Amygdala (tissue), 56 donors: ENCODE measurements at regions not wholly inside any gene's neighbourhood (a gene's known extent, or its start where the extent isn't known, plus 50 kb on each side); places are given as distances from the start of the nearest gene placed in this dataset.

ENCODE experiments used
- DNase-seq, 56 donors: peaks; one replicate each; lab custom pipeline; 2025; lab: John Stamatoyannopoulos, UW

DNA sequence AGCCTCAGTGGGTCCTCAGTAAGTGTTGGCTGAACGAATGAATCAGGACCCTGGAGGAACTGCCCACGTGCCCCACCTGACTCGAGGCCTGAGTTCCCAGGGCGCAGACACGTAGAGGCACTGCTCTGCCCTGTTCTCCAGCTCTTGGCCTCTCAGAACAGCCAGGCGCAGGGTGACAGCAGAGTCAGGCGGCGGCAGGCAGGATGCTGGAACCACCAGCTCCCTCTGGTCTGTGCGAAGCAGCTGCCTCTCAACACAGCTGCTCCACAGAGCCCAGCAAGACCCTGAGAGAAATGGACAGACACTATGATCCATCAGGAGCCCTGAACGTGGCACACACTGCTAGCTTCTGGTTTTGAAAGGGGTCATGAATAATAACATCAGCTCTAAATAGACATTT lies 53.1 kb upstream of the BCO1 start:
- peak in 39 of 56 donors; percentile 3 to 81 (median 43) for DNase-seq

DNA sequence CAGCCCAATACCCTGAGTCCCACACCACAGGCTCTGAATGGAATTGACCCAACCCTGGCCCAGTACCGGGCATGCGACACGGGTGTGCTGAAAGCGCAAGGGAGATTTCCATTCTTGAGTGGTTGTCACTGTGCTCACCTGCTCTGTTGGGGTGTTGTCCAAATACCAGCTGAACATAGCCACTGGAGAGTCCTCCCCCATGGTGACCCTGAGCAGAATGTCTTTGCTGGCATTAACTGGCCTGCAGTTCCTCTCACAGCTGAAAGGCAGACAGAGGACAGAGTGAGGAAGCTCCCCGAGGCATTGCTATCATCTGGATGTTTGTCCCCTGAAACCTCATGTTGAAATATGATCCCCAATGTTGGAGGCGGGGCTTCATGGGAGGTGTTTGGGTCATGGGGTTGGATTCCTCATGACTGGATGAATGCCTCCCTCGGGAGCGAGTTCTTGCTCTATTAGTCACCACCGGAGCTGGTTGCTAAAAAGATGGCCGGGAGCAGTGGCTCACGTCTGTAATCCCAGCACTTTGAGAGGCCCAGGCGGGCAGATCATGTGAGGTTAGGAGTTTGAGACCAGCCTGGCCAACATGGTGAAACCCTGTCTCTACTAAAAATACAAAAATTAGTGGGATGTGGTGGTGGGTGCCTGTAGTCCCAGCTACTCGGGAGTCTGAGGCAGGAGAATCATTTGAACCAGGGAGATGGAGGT lies 57.3 kb upstream of the BCO1 start:
- DNase-seq, result peak in 1 of 56 donors; percentile 2

DNA sequence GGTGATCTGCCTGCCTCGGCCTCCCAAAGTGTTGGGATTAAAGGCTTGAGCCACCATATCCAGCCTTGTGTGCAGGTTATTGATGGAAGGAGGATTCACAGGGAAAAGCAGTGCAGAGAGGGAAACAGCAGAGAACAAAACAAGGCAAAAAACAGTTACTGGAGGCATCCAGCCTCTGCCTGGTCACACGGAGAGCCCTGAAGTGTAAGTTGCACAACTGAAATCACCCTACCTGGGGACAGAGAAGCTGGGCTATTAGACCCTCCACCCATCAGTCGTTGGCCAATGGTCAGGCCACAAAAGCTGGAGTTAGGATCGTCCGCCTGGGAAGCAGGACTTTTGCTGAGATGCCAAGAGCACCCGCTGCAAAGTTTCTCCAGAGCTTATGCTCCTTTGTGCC lies 57.9 kb upstream of the BCO1 start:
- DNase-seq, result no peak

DNA sequence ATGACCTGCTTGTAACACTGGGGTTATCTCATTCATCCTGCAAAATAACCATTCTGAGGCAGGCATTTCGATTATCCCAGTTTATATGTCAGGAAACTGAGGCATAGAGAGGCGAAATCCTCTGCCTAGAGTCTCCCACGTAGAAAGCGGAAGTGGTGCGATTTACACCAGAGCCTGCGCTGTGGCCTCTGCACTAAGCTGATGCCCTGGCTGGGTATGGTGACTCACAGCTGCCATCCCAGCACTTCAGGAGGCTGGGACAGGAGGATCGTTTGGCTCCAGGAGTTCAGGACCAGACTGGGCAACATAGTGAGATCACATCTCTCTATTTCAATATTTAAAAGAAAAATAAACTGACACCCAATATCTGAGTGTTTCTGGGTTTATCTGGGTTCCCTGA lies 59.3 kb upstream of the BCO1 start:
- no peak for DNase-seq

DNA sequence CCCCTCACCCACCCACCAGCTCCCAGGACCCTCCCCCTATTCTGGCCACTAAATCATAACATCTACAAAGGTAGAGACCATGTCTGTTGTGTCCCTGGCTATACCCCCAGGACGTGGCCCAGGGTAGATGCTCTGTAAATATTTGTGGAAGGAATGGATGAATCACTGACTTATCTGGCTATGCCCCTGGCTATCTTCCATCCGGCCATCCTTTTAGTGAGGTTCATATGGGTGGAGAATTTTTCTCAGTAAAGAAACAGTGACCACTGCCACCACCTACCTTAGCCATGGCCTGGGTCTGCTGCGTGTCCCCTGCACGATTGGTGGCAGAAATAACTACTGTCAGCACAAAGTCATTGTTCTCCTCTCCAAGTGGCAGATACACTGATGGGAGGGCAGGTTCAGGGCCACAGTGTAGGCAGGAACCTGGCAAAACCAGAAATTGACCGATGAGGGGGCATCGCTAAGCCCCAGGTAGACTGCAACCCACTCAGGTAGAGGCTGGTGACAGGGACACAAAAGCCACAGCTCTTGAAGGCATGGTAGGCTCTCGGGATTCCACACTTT lies 63.1 kb upstream of the BCO1 start:
- no peak for DNase-seq

DNA sequence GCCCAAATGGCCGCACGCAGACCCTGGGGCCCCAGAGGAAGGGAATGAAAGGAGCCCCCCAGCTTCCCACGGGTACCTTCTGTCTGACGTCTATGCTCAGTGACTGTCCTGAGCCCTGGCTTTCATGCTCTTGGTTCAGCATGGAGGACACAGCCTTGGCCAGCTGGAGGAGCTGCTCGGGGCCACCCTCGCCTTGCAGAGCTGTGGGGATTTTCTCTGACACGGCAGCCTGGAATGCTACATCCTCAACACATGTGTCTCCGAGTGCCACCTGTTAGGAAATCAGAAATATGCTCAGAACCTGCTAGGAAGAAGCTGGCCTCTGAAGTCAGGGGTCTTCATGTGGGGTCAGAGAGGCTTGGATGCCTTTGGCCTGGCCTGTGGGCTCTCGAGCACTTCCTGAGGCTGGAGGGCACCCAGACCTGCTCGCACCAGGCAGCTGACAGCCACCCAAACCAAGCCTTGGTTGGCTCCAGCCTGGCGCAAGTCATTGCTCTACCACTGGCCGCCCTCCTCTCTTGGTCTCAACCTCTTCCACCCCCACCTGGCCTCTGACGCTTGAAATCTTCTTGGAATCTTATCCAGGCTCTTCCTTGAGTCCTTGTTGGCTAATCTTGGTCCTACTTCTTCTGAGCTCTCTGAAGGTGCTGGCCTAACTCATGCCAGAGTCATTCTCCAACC lies 63.7 kb upstream of the BCO1 start:
- DNase-seq, result no peak

DNA sequence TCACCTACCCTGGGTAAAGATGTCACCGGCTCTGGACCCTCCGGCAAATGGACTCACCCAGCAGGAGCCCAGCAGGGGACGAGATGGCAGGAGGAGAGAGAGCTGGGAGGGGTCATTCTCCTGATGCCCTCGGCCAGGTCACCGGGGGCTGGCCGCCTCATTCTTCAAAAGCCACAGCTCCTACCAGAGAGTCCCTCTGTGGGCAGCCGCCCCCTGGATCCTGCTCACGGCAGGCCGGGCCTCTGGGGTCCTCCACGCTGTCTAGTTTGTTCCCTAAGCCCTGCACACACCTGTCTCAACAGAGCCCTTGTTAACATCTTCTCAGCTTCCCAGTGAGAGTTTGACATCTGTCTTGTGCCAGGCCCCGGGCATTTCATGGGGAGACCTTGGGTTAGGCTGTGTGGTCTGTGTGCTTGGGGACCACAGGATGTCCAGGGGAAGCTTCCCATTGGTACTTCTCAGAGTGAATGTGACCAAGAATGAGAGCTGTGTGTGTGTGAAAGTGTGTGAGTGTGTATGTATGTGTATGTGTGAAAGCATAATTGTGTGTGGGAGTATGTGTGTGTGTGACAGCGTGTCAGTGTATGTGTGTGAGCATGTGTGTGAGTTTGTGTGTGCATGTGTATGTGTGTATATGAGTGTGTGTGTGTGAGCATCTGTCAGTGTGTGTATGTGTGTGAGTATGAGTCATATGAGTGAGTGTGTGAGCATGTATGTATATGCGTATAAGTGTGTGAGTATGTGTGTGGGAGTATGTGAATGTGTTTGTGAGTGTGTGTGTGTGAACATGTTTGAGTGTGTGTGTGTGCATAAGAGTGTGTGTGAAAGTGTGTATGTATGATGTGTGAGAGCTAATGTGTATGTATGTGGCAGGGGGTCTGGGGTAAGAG lies 65.5 kb upstream of the BCO1 start:
- no peak for DNase-seq

DNA sequence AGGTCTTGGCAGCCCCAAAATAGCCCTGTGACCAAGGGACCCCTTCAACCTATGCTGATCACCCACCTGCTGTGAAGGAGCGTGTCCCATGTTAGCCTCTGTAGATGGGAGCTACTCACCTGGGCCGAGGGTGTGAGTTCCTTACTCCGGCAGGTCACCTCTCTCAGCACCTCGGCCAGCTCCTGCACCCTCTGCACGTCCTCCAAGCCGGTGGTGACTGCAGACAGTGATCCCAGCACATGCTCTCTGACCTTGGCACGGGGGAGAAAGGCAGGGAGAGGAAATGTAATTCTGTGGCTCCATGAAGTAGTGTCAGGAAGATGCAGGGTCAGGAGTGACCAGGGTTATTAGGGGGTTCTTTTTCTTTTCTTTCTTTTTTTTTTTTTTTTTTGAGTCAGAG lies 67.7 kb upstream of the BCO1 start:
- no peak for DNase-seq

DNA sequence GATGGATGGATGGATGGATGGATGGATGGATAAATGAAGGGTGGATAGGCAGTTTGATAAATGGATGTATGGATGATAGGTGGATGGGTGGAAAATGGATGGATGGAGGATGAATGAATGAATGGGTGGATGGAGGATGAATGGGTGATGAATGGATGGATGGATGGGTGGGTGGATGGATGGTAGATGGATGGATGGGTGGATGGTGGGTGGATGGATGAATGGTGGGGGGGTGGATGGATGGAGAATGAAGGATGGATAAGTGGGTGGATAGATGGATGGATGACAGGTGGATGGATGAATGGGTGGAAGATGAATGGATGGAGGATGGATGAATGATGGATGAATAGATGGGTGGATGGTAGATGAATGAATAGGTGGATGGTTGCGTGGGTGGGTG lies 70.1 kb upstream of the BCO1 start:
- no peak for DNase-seq

DNA sequence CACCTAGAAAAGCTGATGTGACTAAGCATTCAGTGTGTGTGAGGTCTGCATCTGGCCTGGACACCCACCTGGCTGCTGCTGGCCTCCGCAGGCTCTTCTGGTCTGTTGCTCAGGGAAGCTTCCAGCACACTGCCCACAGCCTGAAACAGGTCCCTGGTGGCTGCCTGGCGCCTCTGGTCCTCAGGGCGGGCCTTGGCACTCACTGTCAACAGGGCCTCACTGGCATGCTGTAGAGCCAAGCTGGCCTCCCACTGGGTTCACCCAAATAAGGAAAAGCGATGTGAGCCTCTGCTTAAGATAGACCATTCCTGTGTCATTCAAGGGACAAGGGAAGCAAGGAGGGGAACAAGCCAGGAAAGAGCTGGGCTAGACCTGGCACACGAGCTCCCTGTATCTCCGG lies 70.6 kb upstream of the BCO1 start:
- DNase-seq, result no peak

DNA sequence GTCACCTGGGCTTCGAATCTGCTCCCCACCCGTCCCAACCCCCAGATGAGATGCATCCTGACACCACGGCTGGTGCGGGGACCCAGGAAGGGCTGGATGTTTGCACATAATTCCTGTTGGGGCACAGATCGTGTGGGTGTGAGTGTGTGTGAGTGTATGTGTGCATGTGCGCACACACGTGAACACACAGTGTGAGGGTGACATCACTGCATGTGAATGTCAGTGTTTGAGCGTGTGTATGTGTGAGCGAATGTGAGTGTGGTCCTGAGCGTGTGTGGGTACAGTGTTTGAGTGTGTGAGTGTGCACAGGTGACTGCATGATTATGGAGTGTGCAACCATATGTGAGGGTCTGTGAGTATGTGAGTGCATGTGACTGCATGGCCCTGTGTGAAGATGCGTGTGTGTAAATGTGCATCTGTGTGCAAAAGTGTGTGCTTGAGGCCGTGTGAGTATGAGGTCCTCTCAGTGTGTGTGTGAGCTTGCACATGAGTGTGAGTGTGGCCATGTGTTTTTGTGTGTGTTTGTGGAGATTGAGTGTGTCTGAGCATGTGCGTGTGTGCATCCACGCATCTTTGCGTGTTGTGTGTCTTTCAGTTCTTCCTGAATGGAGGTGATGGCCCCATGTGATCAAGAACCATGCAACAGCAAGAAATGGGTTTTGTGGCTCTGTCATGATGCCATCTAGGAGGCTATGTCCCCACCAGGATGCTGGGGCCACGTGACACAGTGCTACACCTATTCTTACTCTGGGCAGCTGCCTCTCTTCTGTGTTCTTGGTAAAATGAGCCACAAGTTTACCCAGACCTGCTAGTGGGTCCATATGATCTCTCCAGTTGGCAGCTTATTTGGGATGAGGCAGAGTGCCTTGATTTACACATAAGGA lies 70.5 kb upstream of the GCSH start:
- DNase-seq, result no peak

DNA sequence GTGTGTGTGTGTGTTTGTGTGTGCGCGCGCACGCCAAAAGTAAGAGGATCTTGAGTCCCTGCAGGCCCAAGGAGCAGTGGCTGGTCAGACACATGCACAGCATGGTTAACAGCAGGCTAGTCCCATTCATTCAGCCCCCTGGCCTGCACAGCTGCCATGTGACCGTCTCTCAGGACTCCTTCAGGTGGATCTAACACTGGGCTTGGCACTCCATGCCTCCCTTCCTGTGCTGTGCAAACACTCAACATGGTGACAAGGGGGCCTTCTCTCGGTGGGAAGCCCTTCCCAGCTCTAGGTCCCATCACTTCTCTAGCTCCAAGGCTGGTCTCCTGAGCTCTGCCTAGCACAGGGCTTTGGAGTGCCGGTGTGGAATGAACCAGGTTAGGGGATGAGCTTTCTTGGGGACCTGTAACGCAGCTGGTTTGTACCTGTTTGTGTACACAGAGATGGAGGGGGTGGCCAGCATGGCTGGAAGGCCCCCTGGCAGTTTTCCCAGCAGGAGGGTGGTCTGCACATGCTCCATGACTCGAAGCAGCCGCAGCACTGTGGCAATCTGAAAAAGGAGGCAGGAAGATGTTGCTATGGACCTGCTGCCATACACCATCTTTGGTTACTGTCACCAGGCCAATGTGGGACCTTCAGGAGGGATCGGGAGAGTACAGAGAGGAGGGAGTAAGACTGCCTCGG lies 69.4 kb upstream of the GCSH start:
- DNase-seq, result no peak

DNA sequence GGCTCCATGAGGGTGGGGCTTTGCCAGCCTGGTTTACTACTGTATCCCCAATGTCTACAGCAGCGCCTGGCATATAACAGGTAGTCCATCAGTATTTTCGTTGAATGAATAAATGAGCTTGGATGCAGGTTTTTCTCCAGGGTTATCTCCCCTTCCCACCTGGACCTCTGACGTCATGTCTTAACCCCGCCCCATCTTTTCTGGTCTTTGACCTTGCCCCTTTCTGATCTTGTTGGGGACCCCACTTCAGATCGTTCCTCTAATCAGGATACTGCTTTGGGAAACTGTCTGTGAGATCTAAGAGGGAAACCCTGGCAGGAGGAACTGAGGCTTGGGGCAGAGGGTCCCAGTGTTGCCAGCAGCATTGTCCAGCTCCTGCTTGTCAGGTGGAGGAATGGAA lies 68.8 kb upstream of the GCSH start:
- no peak for DNase-seq

DNA sequence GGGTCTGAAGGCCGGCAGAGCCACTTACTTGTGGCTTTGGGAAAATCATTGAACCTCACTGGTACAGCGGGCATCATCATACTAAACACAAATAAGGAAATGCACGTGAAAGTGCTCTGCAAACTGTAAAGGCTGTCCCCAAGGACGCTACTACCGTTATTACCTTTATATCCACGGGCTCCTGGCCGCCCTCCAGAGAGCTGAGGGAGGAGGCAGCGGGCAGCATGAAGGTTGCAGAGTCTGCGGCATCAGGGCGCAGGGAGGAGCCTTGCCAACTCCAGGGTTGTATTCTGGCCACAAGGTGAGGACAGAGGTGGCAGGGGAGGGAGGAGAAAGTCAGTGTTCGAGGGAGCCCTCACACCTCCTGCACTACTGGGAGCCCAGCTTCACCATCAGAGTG lies 68.3 kb upstream of the GCSH start:
- no peak for DNase-seq

DNA sequence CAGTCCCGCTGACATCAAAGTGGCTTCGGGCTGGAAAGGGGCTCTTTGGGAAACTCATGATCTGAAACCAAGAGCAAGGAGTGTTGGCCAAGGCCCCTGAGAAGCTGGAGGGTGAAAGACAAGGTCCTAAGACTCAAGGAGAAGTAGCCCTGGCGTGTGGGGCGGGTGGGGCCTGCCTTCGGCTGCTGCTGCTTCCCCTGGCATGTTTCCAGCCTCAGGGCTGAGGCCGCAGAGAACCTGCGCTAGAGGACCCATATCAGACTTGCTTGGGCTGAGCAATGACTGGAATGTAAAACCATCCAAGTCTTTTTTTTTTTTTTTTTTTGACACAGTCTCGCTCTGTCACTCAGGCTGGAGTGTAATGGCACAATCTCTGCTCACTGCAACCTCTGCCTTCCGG lies 67.5 kb upstream of the GCSH start:
- no peak for DNase-seq

DNA sequence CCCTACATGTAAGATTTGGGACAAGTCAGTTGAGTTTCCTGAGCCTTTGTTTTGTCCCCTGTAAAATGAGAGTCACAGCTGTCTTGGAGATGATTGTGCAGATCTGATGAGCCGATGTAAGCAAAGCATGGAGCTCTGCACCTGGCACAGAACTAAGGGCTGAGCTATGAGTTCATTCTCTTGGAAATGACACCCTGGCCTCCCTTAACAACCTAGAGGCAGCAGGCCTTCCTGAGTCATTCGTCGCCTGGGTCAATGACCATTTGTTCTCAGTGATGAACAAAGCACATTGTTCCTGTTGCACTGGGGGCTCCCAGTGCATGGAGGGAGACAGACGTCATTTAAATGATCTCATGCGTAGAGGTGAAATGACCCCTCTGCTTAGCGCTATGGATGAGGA lies 62.8 kb upstream of the GCSH start:
- DNase-seq, result peak in 45 of 56 donors; percentile 6 to 82 (median 46)

DNA sequence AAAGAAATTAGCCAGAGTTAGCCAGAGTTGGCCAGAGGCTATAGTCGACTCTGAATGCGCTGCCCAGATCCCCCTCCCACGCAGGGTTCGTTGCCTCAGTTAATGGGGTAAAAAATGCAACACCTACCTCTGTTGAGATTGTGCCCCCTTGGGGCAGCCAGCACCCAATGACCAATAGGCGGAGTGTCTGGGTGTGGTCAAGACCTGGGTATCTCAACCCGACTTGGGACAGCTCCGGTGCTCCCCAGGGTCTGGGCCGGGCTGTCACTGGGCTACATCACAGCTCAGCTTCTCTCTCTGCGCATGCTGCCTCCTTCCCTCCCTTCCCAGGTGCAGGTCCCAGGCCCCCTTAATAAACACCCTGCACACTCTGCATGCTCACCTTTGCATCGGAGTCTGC lies 59.6 kb upstream of the GCSH start:
- DNase-seq, result no peak

DNA sequence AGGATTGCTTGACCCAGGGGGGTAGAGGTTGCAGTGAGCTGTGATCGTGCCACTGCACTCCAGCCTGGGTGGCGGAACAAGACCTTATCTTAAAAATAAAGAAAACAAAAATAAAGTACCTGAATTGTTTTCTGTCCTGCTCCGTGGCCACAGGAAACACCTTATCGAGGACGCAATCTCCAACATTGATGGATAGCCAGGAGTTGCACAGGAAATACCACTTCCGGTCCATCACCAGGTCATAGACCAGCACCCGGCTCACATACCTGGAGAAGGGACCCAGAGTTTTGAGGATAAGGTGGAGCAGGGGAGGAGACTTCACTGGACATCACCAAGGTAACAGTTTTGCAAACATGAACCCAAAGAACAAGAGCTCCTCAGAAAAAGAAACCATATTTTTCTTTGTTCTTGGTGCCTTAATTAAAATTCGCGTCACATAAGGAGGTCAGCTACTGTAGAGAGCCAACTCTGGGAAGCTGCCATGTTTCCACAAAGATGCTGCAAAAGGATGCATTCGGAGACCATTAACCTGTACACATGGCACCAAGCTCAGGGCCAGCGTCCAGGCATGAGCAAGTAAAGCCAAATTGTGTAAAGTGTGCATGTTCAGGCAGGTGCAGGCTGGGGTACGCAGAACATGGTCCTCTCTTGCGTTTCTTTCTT lies 55.6 kb upstream of the GCSH start:
- peak in 7 of 56 donors; percentile 2 to 49 (median 15) for DNase-seq

DNA sequence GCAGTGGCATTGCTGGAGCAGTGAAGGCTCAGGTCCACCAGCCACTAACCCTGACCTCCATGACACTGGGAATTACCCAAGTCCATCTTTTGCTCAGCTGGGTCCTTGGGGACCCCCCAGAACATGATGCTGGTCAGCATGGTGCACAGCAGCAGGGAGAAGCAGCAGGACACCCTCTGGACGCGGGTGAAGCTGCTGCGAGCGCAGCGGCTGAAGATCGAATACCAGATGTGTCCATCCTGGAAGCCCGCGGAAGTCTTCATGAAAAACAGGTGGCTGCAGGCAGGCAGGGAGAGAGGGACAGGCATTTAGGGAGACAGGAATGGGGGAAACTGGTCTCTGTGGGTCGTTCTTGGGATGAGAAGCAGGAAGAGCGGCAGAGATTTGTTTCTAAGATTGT lies 53.4 kb upstream of the GCSH start:
- DNase-seq, result no peak
